ENCODE measurements at regions not wholly inside any gene's neighbourhood (a gene's known extent, or its start where the extent isn't known, plus 50 kb on each side); places are given as distances from the start of the nearest gene placed in this dataset.
A peak's percentile ranks its signal among the peaks of the same experiment; 100 is the strongest.

DNA sequence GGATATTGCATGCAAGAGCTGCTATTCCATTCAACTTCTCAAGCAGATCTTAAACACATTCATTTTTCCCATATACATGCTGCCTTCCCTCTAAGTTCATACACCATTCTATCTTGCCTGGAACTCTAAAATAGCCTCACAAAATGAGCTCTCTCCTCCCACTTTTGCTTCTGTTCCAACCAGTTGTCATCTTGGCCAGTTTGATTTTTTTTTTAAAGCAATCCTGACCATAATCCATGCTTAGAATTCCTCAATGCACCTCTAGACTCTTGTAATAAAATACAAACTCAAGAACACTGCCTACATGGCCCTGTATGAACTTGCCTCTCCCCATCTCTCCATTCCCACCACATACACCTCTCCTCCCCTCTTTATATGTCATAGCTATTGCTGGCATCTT is 68.6 kb upstream of the NPHP3 start:
- peaks cover 10 to 41% of the 10 kb centered on the region in 2 donors for H3K4me1 ChIP-seq (ENCODE audit: control insufficient read depth in 1 of 2, low read depth in 2 of 2)
- no peak overlapping the region for H3K27ac ChIP-seq
- no peaks in the 10 kb centered on the region for H3K27me3 ChIP-seq (replicated peaks; ENCODE audit: insufficient read depth)

DNA sequence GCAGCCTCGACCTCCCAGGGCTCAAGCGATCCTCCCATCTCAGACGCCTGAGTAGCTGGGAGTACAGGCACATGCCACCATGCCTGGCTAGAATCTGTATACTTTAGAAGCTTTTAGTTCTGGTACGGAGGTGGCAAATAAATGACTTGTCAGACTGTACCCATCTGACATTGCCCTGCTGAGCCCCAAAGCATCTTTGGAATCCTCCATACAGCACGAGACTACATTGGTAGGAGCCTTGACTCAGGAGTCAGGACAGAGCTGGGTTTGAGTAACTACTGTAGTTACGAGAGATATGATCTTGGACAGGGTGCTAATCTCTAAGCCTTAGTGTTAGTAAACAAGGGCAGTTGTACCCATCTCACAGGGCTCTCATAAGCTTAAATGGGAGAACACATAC is 67.8 kb upstream of the NPHP3 start:
- TF ChIP-seq, protein P1, sequence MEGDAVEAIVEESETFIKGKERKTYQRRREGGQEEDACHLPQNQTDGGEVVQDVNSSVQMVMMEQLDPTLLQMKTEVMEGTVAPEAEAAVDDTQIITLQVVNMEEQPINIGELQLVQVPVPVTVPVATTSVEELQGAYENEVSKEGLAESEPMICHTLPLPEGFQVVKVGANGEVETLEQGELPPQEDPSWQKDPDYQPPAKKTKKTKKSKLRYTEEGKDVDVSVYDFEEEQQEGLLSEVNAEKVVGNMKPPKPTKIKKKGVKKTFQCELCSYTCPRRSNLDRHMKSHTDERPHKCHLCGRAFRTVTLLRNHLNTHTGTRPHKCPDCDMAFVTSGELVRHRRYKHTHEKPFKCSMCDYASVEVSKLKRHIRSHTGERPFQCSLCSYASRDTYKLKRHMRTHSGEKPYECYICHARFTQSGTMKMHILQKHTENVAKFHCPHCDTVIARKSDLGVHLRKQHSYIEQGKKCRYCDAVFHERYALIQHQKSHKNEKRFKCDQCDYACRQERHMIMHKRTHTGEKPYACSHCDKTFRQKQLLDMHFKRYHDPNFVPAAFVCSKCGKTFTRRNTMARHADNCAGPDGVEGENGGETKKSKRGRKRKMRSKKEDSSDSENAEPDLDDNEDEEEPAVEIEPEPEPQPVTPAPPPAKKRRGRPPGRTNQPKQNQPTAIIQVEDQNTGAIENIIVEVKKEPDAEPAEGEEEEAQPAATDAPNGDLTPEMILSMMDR (IDR thresholded peaks at IDR 0.05) = no peak
- ATAC-seq (ENCODE audit: insufficient number of reproducible peaks, low FRiP score, low read depth) = no peak
- no peaks in the 10 kb centered on the region for H3K9me3 ChIP-seq
- no peak overlapping the region for H3K4me3 ChIP-seq
- no peak for DNase-seq (ENCODE audit: low spot score)
- peaks cover 12 to 50% of the 10 kb centered on the region in 2 donors for H3K4me1 ChIP-seq (ENCODE audit: control insufficient read depth in 1 of 2, low read depth in 2 of 2)
- H3K27ac ChIP-seq = no peak overlapping the region
- no peaks in the 10 kb centered on the region for H3K36me3 ChIP-seq
- H3K27me3 ChIP-seq (replicated peaks; ENCODE audit: insufficient read depth) = no peaks in the 10 kb centered on the region

More for the DNA sequence above, 68.6 kb upstream of the NPHP3 start:
- Histone ChIP-seq H3K9me3 (no peaks in the 10 kb centered on the region), H3K36me3 (no peaks in the 10 kb centered on the region), H3K4me3 (no peak overlapping the region)
- no peak for ATAC-seq (ENCODE audit: insufficient number of reproducible peaks, low FRiP score, low read depth)
- DNase-seq (ENCODE audit: low spot score) = no peak
- TF ChIP-seq, protein P1 (IDR thresholded peaks at IDR 0.05) = no peak

DNA sequence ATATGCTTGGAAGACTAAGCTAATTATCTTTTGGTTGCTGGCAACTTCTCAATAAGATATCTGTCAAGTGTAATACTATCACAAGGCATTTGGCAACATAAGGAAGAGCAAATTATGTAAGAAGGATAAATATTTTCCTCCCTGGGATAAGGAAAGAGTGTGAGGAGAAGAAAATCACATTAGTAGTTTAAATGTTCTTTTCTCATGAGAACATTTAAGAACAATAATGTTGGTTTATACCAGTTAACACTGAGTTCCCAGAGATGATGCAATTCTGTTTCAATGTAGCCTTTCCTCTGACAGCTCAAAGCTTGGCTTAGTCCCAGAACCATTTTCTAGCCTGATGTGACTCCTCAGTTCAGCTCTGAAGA is 66.1 kb upstream of the NPHP3 start:
- peaks cover 18 to 63% of the 10 kb centered on the region in 2 donors for H3K4me1 ChIP-seq (ENCODE audit: control insufficient read depth in 1 of 2, low read depth in 2 of 2)
- no peaks in the 10 kb centered on the region for H3K9me3 ChIP-seq
- no peak overlapping the region for H3K4me3 ChIP-seq
- H3K27me3 ChIP-seq (replicated peaks; ENCODE audit: insufficient read depth) = no peaks in the 10 kb centered on the region
- peak overlapping the region; percentile 42 to 48 for H3K27ac ChIP-seq
- TF ChIP-seq, protein P1 (IDR thresholded peaks at IDR 0.05) = no peak
- DNase-seq (ENCODE audit: low spot score) = peak; percentile 23
- peak; percentile 66 for ATAC-seq (ENCODE audit: insufficient number of reproducible peaks, low FRiP score, low read depth)
- H3K36me3 ChIP-seq = no peaks in the 10 kb centered on the region

DNA sequence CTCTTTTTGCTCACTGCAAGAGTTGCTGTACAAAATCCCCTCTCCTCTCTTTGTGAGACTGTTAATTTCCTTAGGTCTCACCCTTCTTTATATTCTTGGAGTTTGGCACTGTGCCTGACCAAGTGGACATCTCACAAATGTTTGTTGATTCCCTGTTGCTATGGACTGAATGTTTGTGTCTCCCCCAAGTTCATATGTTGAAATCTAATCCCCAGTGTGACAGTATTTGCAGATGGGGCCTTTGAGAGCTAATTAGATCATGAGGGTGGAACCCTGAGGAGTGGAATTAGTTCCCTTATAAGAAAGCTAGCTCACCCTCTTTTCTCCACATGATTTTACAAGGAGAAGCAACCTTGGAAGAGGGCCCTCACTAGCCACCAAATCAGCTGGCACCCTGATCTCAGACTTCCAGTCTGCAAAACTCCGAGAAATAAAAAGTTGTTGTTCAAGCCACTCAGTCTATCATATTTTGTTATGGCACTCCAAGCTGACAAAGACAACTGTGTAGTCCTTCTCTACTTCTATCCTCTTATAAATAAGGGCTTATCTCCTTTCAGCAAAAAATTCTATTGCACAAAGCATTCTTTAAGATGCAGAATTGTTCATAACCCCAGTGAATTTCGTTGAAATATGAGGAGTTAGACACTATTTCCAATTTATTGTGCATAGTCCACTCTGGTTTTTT is 65.5 kb upstream of the NPHP3 start:
- Histone ChIP-seq H3K4me3 (no peak overlapping the region), H3K4me1 (ENCODE audit: control insufficient read depth in 1 of 2, low read depth in 2 of 2) (peaks cover 21 to 64% of the 10 kb centered on the region in 2 donors), H3K36me3 (no peaks in the 10 kb centered on the region), H3K9me3 (no peaks in the 10 kb centered on the region), H3K27me3 (replicated peaks; ENCODE audit: insufficient read depth) (no peaks in the 10 kb centered on the region), H3K27ac (peak overlapping the region; percentile 42 to 48)
- TF ChIP-seq, protein P1 (IDR thresholded peaks at IDR 0.05) = no peak
- ATAC-seq (ENCODE audit: insufficient number of reproducible peaks, low FRiP score, low read depth) (no peak), DNase-seq (ENCODE audit: low spot score) (no peak)

DNA sequence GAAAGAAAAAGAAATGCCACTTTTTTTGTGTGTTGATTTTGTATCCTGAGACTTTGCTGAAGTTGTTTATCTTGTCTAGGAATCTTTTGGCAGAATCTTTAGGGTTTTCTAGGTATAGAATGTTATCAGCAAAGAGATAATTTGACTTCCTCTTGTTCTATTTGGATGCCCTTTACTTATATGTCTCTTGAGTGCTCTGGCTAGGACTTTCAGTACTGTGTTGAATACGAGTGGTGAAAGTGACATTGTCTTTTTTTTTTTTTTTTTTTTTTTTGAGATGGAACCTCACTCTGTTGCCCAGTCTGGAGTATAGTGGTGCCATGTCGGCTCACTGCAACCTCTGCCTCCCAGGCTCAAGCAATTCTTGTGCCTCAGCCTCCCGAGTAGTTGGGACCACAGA is 64.7 kb upstream of the NPHP3 start:
- TF ChIP-seq, protein P1 (IDR thresholded peaks at IDR 0.05) = no peak
- Histone ChIP-seq H3K27me3 (replicated peaks; ENCODE audit: insufficient read depth) (no peaks in the 10 kb centered on the region), H3K4me1 (ENCODE audit: control insufficient read depth in 1 of 2, low read depth in 2 of 2) (peaks cover 21 to 62% of the 10 kb centered on the region in 2 donors), H3K27ac (peak overlapping the region; percentile 42 to 48), H3K9me3 (no peaks in the 10 kb centered on the region), H3K36me3 (no peaks in the 10 kb centered on the region), H3K4me3 (no peak overlapping the region)
- DNase-seq (ENCODE audit: low spot score) = no peak
- ATAC-seq (ENCODE audit: insufficient number of reproducible peaks, low FRiP score, low read depth) = no peak
